ENCODE measurements at regions not wholly inside any gene's neighbourhood (a gene's known extent, or its start where the extent isn't known, plus 50 kb on each side); places are given as distances from the start of the nearest gene placed in this dataset.
A peak's percentile ranks its signal among the peaks of the same experiment; 100 is the strongest.
"Not testable (repeated sequence)": the region's sequence is repeated elsewhere in the genome, so short reads cannot be mapped to it uniquely, and the experiment has no call there.

DNA sequence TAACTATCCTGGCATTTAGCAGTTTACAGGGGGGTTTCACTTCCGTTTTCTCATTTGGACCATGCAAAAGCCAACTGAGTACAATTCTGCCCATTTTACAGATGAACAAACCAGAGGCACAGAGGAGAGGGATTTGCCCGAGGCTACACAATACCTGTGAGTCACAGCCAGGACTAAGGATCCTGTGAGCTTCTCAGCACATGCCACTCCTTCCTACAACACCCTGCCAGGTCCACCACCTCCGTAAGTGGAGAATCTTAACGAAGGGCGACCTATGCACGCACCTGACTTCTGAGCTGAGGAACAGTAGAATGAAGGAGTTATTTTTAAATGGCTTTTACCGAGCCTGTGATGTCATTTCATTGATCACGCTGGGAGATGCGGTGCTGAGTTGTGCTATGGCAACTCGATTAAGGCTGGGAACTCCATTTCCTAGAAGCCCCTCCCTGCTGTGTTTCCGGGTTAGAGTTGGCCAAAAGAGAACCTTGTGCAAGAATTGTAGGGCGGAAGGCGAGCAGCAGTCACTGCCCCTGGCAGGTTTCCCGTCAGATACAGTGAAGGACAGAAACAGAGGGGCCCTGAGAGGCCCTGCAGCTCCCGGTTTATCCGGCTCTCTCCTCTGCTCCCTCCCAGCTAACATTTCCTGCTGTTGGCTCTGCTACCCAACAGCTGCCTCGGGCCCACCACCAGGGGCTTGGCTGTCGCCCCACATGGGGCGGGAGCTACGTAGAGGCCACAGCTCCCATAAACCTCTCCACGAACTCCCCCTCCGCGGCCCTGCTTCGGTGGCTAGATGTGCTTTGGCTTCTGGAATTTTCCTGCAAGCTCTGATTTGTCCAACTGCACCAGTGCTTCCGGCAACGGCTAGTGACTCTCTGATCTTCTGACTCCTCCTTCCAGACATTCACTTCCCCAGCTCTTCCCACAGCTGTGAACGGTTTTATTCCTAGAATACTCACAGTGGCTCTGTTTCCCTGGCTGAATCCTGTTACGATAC lies 75.1 kb upstream of the USP9X start:
- peak; percentile 79 for DNase-seq

DNA sequence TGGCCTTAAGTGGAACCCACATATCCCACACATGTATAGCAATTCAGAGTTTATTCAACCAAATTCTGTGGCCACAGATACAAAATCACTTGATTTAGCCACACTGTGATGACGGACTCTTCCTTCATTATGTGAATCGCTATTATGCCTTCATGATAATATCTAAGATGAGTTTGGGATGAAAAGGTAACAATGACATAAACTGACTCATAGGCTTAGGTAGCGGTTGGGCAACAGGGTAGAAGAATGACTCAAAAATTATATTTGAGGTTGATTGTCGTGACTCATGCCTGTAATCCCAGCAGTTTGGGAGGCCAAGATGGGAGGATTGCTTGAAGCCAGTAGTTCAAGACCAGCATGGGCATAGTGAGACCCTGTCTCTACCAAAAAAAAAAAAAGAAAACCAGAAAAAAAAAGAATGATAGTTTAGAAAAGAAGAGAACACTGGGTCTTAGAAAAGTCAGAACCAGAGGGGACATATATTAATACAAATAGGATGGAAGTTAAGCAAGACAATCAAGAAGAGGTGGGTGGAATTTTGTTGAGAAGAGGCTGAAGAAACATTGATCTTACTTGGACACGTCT lies 70.4 kb upstream of the USP9X start:
- DNase-seq = no peak

DNA sequence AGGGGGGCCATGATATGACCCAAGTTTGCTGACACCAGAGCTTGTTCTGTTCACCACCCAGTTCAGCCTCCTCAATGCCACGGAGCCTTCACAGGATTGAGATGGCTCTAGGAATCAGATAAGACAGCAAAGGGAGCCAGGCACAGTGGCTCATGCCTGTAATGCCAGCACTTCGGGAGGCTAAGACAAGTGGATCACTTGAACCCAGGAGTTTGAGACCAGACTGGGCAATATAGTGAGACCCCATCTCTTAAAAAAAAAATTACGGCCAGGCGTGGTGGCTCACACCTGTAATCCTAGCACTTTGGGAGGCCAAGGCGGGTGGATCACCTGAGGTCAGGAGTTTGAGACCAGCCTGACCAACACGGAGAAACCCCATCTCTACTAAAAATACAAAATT lies 67.5 kb upstream of the USP9X start:
- DNase-seq = not testable (repeated sequence)

DNA sequence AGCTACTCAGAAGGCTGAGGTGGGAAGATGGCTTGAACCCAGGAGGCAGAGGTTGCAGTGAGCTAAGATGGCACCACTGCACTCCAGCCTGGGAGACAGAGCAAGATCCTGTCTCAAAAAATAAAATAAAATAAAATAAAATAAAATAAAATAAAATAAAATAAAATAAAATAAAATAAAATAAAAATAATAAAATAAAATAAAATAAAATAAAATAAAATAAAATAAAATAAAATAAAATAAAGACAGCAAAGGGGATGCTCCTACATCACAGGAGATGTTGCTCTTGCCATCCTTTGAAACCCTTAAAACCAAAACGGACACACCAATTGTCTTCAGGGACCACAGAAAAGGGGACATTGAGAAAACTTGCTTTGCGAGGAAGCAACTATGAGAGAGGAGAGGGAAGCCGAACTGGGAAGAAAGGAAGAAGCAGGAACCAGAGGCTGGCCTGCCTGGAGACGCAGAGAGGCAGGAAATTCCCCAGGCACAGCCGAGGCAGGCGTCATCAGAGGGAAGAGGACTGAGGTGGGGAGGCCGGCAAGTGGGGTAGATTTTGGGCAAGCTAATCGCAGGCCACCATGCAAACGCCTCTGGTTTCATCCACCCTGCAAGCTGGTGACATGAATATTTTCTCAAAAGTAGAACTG lies 66.7 kb upstream of the USP9X start:
- not testable (repeated sequence) for DNase-seq

DNA sequence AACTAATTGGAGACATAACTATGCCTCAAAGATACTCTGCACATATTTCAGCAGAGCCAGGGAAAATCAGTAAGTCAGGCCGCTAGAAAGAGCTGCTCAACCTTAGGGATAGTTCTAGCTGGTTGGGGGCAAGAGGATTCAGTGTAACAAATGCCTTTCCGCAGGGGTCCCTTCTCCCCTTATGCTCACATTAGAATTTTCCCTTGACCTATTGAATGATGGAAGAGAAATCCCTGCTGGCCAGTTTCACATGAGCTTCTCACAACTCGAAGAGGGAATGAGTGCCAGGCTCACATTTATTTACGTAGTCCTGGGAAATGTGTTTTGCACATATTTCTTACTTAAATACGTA lies 66.2 kb upstream of the USP9X start:
- no peak for DNase-seq

DNA sequence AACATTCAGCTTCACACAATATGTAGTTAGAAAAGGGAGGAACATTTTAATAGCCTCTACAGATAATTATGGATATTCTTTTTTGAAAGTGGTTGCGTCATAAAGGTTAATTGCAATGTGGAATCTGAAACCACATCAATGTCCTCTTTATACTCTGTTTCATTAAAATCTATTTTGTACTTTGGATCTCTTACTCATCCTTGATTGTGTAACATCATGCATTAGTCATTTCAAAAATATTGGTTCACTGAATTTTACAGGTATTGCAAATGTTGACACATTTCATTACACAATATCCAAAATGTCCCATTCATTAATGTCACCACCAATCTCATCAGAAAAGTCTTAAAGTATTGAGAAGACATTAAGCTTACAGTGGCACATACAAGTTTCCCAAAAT lies 62.7 kb upstream of the USP9X start:
- DNase-seq = no peak

DNA sequence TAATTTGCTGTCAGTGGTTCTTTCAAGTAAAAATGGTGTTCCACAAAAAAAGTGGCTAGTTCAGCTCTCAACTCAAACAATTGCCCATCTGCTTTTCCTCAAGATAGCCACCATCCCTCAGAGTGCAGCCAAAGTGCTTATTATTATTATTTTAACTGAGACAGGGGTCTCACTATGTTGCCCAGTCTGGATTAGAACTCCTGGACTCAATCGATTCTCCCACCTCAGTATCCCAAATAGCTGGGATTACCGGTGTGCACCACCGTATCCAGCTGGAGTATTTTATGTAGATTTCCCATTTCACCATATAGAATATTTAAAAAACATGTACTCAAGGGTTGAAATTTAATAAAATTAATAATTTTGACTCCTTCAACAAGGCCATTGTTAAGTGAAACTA lies 62.1 kb upstream of the USP9X start:
- DNase-seq = no peak

DNA sequence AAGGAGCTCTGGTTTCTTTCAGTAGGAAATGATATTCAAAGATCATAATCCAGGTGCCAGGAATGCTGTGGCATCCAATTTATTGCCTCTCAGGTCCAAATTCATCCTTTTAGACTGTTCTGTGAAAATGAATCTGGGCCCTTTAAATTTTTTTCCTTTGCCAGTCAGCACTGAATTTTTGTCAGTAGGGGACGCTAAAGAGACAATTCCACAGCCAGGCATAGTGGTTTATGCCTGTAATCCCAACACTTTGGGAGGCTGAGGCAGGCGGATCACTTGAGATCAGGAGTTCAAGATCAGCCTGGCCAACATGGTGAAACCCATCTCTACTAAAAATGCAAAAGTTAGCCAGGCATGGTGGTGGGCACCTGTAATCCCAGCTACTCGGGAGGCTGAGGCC lies 60.9 kb upstream of the USP9X start:
- DNase-seq = not testable (repeated sequence)

DNA sequence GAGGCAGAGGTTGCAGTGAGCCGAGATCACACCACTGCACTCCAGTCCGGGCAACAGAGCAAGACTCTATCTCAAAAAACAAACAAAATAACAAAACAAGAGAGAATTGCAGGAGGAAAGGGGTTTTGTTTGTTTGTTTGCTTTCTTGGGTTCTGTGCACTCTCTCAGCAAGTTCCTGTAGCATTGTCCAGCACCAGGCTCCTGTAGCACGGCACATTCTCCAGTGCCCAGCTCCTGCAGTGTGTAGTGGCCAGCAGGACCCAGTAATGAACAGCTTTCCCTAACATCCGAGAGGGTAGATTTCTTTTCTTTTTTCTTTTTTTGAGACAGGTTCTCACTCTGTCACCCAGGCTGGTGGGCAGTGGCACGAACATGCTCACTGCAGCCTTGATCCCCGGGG lies 60.5 kb upstream of the USP9X start:
- DNase-seq = no peak

DNA sequence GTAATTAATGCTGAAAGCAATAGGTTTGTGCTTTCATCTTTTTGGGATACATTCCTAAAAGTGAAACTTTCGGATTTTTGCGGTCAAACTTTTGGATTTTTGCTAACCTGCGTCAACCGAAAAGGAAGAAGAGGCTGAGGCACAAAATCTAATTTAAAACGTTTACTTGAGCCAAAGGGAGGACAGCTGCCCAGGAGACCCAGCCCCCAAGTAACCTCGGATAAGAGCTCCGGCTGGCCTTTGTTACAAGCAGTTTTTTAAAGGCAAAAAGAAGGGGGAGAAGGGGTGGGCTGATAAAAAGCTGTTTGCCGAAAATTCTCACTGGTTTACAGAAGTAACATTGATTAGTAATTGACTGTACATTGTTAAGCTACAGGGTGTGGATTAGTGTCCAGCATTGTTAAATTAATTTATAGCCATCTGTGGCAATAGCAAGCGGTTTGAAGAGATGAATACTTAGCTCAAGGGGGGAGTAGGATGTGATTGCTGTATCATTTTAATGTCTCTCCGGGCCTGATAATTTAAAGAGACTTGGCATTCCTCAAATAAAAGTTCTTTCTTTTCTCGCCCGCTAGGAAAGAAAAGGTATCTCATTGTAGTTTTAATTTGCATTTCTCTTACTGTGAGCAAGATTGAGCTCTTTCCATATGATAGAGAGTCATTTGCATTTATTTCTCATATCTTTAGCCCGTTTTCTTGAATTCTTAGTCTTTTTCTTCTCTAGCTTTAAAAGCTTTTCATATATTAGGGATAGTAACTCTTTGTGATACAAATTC lies 59.1 kb upstream of the USP9X start:
- DNase-seq = peak; percentile 46

DNA sequence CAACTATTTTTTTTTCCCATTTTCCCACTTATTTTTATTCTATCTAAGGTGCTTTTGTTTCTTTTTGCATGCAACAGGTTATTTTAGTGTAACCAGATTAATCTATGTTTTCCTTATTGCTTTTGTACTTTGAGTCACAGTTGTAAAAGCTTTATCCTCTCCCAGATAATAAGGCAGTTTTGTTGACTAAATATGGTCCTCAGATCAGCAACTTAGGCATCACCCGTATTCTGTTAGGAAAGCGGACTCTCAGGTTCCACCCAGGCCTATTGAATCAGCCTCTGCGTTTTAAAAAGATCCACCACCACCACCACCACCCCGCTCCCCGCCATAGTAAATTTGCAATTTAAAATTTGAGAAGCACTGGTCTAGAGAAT lies 58.6 kb upstream of the USP9X start:
- DNase-seq = no peak

DNA sequence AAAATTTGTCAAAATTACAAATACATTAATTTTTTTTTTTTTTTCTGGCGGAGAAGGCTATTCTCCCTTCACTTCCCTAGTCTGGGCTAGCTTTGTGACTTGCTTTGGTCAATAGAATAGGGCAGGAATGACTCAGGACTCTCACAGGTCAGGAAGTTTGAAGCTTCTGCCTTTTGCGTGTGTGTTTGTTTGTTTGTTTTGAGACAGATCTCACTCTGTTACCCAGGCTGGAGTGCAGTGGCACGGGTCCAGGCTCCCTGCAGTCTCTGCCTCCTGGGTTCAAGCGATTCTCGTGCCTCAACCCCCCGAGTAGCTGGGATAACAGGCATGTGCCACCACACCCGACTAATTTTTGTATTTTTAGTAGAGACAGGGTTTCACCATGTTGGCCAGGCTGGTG lies 55.9 kb upstream of the USP9X start:
- DNase-seq = no peak

DNA sequence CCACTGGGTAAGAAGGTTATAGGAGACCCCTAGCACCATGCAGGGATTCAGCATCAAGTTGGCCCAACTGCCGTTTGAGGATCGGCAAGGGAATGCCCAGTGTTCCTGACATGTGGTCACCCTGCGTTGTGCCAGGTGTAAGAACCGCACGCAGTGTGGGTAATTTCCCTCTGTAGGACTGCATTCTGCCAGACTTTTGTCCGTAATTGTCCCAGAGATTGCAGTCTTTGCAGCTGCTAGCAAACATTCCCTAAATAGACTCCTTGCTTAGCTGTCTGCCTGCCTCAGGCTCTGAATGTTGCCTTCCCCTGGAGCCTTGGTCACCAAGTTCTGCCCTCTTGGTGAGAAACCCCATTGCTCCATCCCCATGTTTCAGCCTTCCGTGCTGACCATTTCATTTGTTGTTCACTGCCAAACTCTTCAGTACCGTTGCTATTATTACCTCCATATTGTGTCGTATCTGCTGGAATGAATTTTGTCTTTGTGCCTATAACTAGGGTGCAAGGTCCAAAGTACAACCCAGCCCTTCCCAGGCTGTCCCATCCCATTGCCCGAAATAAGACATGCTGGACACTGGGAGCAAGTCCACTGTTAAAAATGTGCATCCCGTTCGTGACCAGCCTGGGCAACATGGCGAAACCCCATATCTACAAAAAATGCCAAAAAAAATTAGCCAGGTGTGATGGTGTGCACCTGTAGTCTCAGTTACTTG lies 53.8 kb upstream of the USP9X start:
- DNase-seq = no peak

DNA sequence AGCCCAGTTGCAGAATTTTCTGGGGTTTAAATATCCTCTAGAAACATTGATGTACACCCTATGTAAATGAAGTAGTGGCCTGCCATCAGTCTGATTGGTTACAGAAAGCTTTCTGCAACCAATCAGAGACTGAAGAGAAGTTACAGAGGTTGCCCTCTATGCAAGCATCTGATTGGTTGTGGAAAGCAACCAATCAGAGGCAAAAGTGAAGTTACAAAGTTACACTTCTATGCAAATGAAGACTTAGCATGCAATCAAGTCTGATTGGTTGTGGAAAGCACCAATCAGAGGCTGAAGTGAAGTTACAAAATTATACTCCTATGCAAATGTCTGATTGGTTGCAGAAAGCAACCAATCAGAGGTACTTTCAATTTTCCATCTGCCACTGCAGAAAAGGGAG lies 51.9 kb upstream of the USP9X start:
- DNase-seq = no peak

DNA sequence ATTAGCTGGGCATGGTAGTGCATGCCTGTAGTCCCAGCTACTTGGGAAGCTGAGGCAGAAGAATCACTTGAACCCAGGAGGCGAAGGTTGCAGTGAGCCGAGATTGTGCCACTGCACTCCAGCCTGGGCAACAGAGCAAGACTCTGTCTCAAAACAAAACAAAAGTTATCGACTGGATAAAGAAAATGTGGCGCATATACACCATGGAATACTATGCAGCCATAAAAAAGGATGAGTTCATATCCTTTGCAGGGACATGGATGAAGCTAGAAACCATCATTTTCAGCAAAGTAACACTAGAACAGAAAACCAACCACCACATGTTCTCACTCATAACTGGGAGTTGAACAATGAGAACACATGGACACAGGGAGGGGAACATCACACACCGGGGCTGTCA lies 50.3 kb upstream of the USP9X start:
- DNase-seq = not testable (repeated sequence)
